ENCODE measurements at regions not wholly inside any gene's neighbourhood (a gene's known extent, or its start where the extent isn't known, plus 50 kb on each side); places are given as distances from the start of the nearest gene placed in this dataset.
"Not testable (repeated sequence)": the region's sequence is repeated elsewhere in the genome, so short reads cannot be mapped to it uniquely, and the experiment has no call there.

GRCh38 chr10:130661419-130661818, 525.2 kb downstream of the GLRX3 start:
- DNase-seq (ENCODE audit: low spot score): no peak

GRCh38 chr10:130662775-130663174, 526.6 kb downstream of the GLRX3 start:
- DNase-seq (ENCODE audit: low spot score): no peak

- no peak for DNase-seq (ENCODE audit: low spot score)
These were observed 528.3 kb downstream of the GLRX3 start for GRCh38 chr10:130664526-130664925.

- DNase-seq (ENCODE audit: low spot score): no peak
These were observed 530.0 kb downstream of the GLRX3 start for GRCh38 chr10:130666215-130666614.

GRCh38 chr10:130686689-130687300, 550.6 kb downstream of the GLRX3 start:
- no peak for DNase-seq (ENCODE audit: low spot score)

GRCh38 chr10:130687566-130687965, 551.4 kb downstream of the GLRX3 start:
- DNase-seq (ENCODE audit: low spot score): no peak

- no peak for DNase-seq (ENCODE audit: low spot score)
These were observed 553.8 kb downstream of the GLRX3 start for GRCh38 chr10:130689743-130690626.

GRCh38 chr10:130691776-130692175, 555.6 kb downstream of the GLRX3 start:
- no peak for DNase-seq (ENCODE audit: low spot score)

- DNase-seq (ENCODE audit: low spot score): no peak
These were observed 560.7 kb downstream of the GLRX3 start for GRCh38 chr10:130696870-130697269.

- DNase-seq (ENCODE audit: low spot score): no peak
These were observed 571.3 kb downstream of the GLRX3 start for GRCh38 chr10:130707389-130707979.

- no peak for DNase-seq (ENCODE audit: low spot score)
These were observed 572.4 kb downstream of the GLRX3 start for GRCh38 chr10:130708465-130709070.

GRCh38 chr10:130709415-130709814, 573.2 kb downstream of the GLRX3 start:
- no peak for DNase-seq (ENCODE audit: low spot score)

- DNase-seq (ENCODE audit: low spot score): no peak
These were observed 574.9 kb downstream of the GLRX3 start for GRCh38 chr10:130711072-130711471.

- no peak for DNase-seq (ENCODE audit: low spot score)
These were observed 576.9 kb downstream of the GLRX3 start for GRCh38 chr10:130713135-130713534.

GRCh38 chr10:130713731-130714130, 577.5 kb downstream of the GLRX3 start:
- DNase-seq (ENCODE audit: low spot score): no peak

- no peak for DNase-seq (ENCODE audit: low spot score)
These were observed 578.7 kb downstream of the GLRX3 start for GRCh38 chr10:130714742-130715467.

GRCh38 chr10:130715686-130716670, 579.8 kb downstream of the GLRX3 start:
- DNase-seq (ENCODE audit: low spot score): no peak

- DNase-seq (ENCODE audit: low spot score): no peak
These were observed 580.9 kb downstream of the GLRX3 start for GRCh38 chr10:130717083-130717482.

- not testable (repeated sequence) for DNase-seq (ENCODE audit: low spot score)
These were observed 582.7 kb downstream of the GLRX3 start for GRCh38 chr10:130718744-130719447.

- DNase-seq (ENCODE audit: low spot score): no peak
These were observed 583.2 kb downstream of the GLRX3 start for GRCh38 chr10:130719448-130719752.
